ENCODE measurements at regions not wholly inside any gene's neighbourhood (a gene's known extent, or its start where the extent isn't known, plus 50 kb on each side); places are given as distances from the start of the nearest gene placed in this dataset.
"Not testable (repeated sequence)": the region's sequence is repeated elsewhere in the genome, so short reads cannot be mapped to it uniquely, and the experiment has no call there.

- Histone ChIP-seq H3K9me3 (ENCODE audit: low read depth, low read length) (no peaks in the 10 kb centered on the region), H3K27me3 (ENCODE audit: insufficient read depth, low read length) (no peaks in the 10 kb centered on the region), H3K4me1 (ENCODE audit: insufficient read depth, low read length) (no peaks in the 10 kb centered on the region), H4K20me1 (ENCODE audit: insufficient read depth, low read length) (no peaks in the 10 kb centered on the region), H3K27ac (ENCODE audit: low read depth, low read length) (no peak overlapping the region), H2AFZ (ENCODE audit: low read length) (no peak overlapping the region), H3K4me3 (ENCODE audit: insufficient read depth, low read length) (no peak overlapping the region), H3K36me3 (ENCODE audit: insufficient read depth, low read length) (no peaks in the 10 kb centered on the region), H3K4me2 (ENCODE audit: insufficient read depth, low read length) (no peak overlapping the region), H3K79me2 (ENCODE audit: insufficient read depth, low read length) (no peaks in the 10 kb centered on the region)
- DNase-seq (ENCODE audit: insufficient read length, low spot score, missing footprints): no peak
- TF ChIP-seq, protein P1, sequence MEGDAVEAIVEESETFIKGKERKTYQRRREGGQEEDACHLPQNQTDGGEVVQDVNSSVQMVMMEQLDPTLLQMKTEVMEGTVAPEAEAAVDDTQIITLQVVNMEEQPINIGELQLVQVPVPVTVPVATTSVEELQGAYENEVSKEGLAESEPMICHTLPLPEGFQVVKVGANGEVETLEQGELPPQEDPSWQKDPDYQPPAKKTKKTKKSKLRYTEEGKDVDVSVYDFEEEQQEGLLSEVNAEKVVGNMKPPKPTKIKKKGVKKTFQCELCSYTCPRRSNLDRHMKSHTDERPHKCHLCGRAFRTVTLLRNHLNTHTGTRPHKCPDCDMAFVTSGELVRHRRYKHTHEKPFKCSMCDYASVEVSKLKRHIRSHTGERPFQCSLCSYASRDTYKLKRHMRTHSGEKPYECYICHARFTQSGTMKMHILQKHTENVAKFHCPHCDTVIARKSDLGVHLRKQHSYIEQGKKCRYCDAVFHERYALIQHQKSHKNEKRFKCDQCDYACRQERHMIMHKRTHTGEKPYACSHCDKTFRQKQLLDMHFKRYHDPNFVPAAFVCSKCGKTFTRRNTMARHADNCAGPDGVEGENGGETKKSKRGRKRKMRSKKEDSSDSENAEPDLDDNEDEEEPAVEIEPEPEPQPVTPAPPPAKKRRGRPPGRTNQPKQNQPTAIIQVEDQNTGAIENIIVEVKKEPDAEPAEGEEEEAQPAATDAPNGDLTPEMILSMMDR (IDR thresholded peaks at IDR 0.05; ENCODE audit: extremely low read depth, low read depth, low read length): no peak
Observed at GRCh38 chr20:22826306-22827230, 208.5 kb upstream of the SSTR4 start.

DNA sequence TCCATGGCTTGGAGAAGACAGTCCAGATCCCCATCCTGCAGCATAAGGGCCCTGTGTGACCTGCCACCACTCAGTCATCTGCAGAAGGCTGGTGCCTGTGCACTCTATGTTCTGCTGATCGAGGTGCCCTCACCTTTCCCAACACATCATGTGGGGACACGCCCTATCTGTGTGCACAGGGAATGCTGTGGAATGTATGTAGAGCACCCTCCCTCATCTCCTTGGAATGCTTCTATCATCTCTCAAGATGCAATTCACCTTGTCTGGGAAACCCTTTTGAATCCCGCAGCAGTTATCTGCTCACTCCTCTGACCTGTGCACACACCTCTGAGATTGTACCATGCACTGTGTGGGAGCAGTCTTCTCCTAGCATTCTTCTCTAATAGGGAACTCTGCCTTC is 207.2 kb upstream of the SSTR4 start:
- no peaks in the 10 kb centered on the region for H3K9me3 ChIP-seq (ENCODE audit: low read depth, low read length)
- TF ChIP-seq, protein P1 (IDR thresholded peaks at IDR 0.05; ENCODE audit: extremely low read depth, low read depth, low read length): no peak
- H3K36me3 ChIP-seq (ENCODE audit: insufficient read depth, low read length): no peaks in the 10 kb centered on the region
- DNase-seq (ENCODE audit: insufficient read length, low spot score, missing footprints): no peak
- H2AFZ ChIP-seq (ENCODE audit: low read length): no peak overlapping the region
- no peaks in the 10 kb centered on the region for H3K79me2 ChIP-seq (ENCODE audit: insufficient read depth, low read length)
- H3K27ac ChIP-seq (ENCODE audit: low read depth, low read length): no peak overlapping the region
- H3K4me2 ChIP-seq (ENCODE audit: insufficient read depth, low read length): no peak overlapping the region
- H3K27me3 ChIP-seq (ENCODE audit: insufficient read depth, low read length): no peaks in the 10 kb centered on the region
- no peak overlapping the region for H3K4me3 ChIP-seq (ENCODE audit: insufficient read depth, low read length)
- H4K20me1 ChIP-seq (ENCODE audit: insufficient read depth, low read length): no peaks in the 10 kb centered on the region
- no peaks in the 10 kb centered on the region for H3K4me1 ChIP-seq (ENCODE audit: insufficient read depth, low read length)

DNA sequence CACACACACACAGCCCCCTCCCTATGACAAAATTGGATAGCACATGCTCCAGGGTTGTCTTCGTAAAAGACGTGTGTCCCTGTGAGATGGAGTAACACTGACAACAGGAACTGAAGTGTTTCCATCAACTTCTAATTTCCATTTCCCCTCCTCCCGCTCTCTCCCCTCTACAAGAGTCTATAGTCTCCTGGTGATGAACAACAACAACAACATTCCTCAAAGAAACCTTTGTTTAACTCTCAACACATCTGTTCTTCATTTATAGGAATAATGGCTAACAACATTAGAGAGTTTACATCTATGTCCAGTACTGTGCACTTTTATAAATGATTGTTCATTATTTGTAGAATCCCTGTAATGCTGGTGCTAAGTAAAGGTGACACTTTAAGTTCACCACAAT is 205.8 kb upstream of the SSTR4 start:
- TF ChIP-seq, protein P1 (IDR thresholded peaks at IDR 0.05; ENCODE audit: extremely low read depth, low read depth, low read length): no peak
- Histone ChIP-seq H3K4me1 (ENCODE audit: insufficient read depth, low read length) (no peaks in the 10 kb centered on the region), H2AFZ (ENCODE audit: low read length) (no peak overlapping the region), H3K4me2 (ENCODE audit: insufficient read depth, low read length) (no peak overlapping the region), H3K9me3 (ENCODE audit: low read depth, low read length) (no peaks in the 10 kb centered on the region), H3K4me3 (ENCODE audit: insufficient read depth, low read length) (no peak overlapping the region), H3K27me3 (ENCODE audit: insufficient read depth, low read length) (no peaks in the 10 kb centered on the region), H4K20me1 (ENCODE audit: insufficient read depth, low read length) (no peaks in the 10 kb centered on the region), H3K27ac (ENCODE audit: low read depth, low read length) (no peak overlapping the region), H3K79me2 (ENCODE audit: insufficient read depth, low read length) (no peaks in the 10 kb centered on the region), H3K36me3 (ENCODE audit: insufficient read depth, low read length) (no peaks in the 10 kb centered on the region)
- DNase-seq (ENCODE audit: insufficient read length, low spot score, missing footprints): no peak

- TF ChIP-seq, protein P1 (IDR thresholded peaks at IDR 0.05; ENCODE audit: extremely low read depth, low read depth, low read length): no peak
- H3K79me2 ChIP-seq (ENCODE audit: insufficient read depth, low read length): no peaks in the 10 kb centered on the region
- no peak for DNase-seq (ENCODE audit: insufficient read length, low spot score, missing footprints)
- H3K27ac ChIP-seq (ENCODE audit: low read depth, low read length): no peak overlapping the region
- H2AFZ ChIP-seq (ENCODE audit: low read length): no peak overlapping the region
- H3K4me2 ChIP-seq (ENCODE audit: insufficient read depth, low read length): no peak overlapping the region
- no peaks in the 10 kb centered on the region for H3K9me3 ChIP-seq (ENCODE audit: low read depth, low read length)
- no peaks in the 10 kb centered on the region for H4K20me1 ChIP-seq (ENCODE audit: insufficient read depth, low read length)
- H3K36me3 ChIP-seq (ENCODE audit: insufficient read depth, low read length): no peaks in the 10 kb centered on the region
- no peaks in the 10 kb centered on the region for H3K4me1 ChIP-seq (ENCODE audit: insufficient read depth, low read length)
- H3K4me3 ChIP-seq (ENCODE audit: insufficient read depth, low read length): no peak overlapping the region
- H3K27me3 ChIP-seq (ENCODE audit: insufficient read depth, low read length): no peaks in the 10 kb centered on the region
Observed at GRCh38 chr20:22830138-22830537, 205.0 kb upstream of the SSTR4 start.

- H2AFZ ChIP-seq (ENCODE audit: low read length); H3K79me2 ChIP-seq (ENCODE audit: insufficient read depth, low read length); H3K36me3 ChIP-seq (ENCODE audit: insufficient read depth, low read length); DNase-seq (ENCODE audit: insufficient read length, low spot score, missing footprints); H3K27ac ChIP-seq (ENCODE audit: low read depth, low read length); H4K20me1 ChIP-seq (ENCODE audit: insufficient read depth, low read length); H3K4me3 ChIP-seq (ENCODE audit: insufficient read depth, low read length); H3K4me2 ChIP-seq (ENCODE audit: insufficient read depth, low read length); H3K27me3 ChIP-seq (ENCODE audit: insufficient read depth, low read length); H3K4me1 ChIP-seq (ENCODE audit: insufficient read depth, low read length); H3K9me3 ChIP-seq (ENCODE audit: low read depth, low read length): not testable (repeated sequence)
Observed at GRCh38 chr20:22830715-22831114, 204.4 kb upstream of the SSTR4 start.

Measured in osteoblast (primary cell).